ENCODE measurements at regions not wholly inside any gene's neighbourhood (a gene's known extent, or its start where the extent isn't known, plus 50 kb on each side); places are given as distances from the start of the nearest gene placed in this dataset.

GRCh38 chr6:87936065-87936464, 111.6 kb upstream of the SPACA1 start:
- no peak for DNase-seq (ENCODE audit: low read depth)

- DNase-seq (ENCODE audit: low read depth), result no peak
Observed at GRCh38 chr6:87935196-87935595, 112.4 kb upstream of the SPACA1 start.

GRCh38 chr6:87932361-87932760, 115.3 kb upstream of the SPACA1 start:
- no peak for DNase-seq (ENCODE audit: low read depth)

GRCh38 chr6:87929843-87930288, 117.8 kb upstream of the SPACA1 start:
- DNase-seq (ENCODE audit: low read depth), result peak; percentile 37

GRCh38 chr6:87926687-87927086, 121.0 kb upstream of the SPACA1 start:
- DNase-seq (ENCODE audit: low read depth), result no peak

GRCh38 chr6:87926072-87926471, 121.6 kb upstream of the SPACA1 start:
- no peak for DNase-seq (ENCODE audit: low read depth)

- DNase-seq (ENCODE audit: low read depth), result no peak
Observed at GRCh38 chr6:87925373-87926060, 122.1 kb upstream of the SPACA1 start.

- DNase-seq (ENCODE audit: low read depth), result no peak
Observed at GRCh38 chr6:87923389-87924050, 124.1 kb upstream of the SPACA1 start.

- DNase-seq (ENCODE audit: low read depth), result no peak
Observed at GRCh38 chr6:87922947-87923330, 124.7 kb upstream of the SPACA1 start.

- no peak for DNase-seq (ENCODE audit: low read depth)
Observed at GRCh38 chr6:87922196-87922946, 125.3 kb upstream of the SPACA1 start.

GRCh38 chr6:87921034-87921433, 126.6 kb upstream of the SPACA1 start:
- DNase-seq (ENCODE audit: low read depth), result no peak

GRCh38 chr6:87920245-87920644, 127.4 kb upstream of the SPACA1 start:
- DNase-seq (ENCODE audit: low read depth), result no peak

GRCh38 chr6:87919416-87919815, 128.2 kb upstream of the SPACA1 start:
- no peak for DNase-seq (ENCODE audit: low read depth)

GRCh38 chr6:87919001-87919400, 128.6 kb upstream of the SPACA1 start:
- DNase-seq (ENCODE audit: low read depth), result no peak

GRCh38 chr6:87918461-87918941, 129.1 kb upstream of the SPACA1 start:
- no peak for DNase-seq (ENCODE audit: low read depth)

- DNase-seq (ENCODE audit: low read depth), result no peak
Observed at GRCh38 chr6:87917886-87918285, 129.8 kb upstream of the SPACA1 start.

- DNase-seq (ENCODE audit: low read depth), result no peak
Observed at GRCh38 chr6:87916446-87916845, 131.2 kb upstream of the SPACA1 start.

- no peak for DNase-seq (ENCODE audit: low read depth)
Observed at GRCh38 chr6:87914637-87915395, 132.8 kb upstream of the SPACA1 start.

GRCh38 chr6:87913974-87914373, 133.7 kb upstream of the SPACA1 start:
- no peak for DNase-seq (ENCODE audit: low read depth)

- DNase-seq (ENCODE audit: low read depth), result no peak
Observed at GRCh38 chr6:87912102-87912501, 135.5 kb upstream of the SPACA1 start.

- no peak for DNase-seq (ENCODE audit: low read depth)
Observed at GRCh38 chr6:87909849-87910248, 137.8 kb upstream of the SPACA1 start.
